T-helper 2 cell treated with Interferon-gamma antibody and Interleukin-4, amounts not matched to agents 5 μg/mL and 100 μg/mL, for 36 hours (primary cell): ENCODE measurements at regions not wholly inside any gene's neighbourhood (a gene's known extent, or its start where the extent isn't known, plus 50 kb on each side); places are given as distances from the start of the nearest gene placed in this dataset.
"Not testable (repeated sequence)": the region's sequence is repeated elsewhere in the genome, so short reads cannot be mapped to it uniquely, and the experiment has no call there.

Experiments
- DNase-seq: peaks from one replicate; pipeline ENCODE4 v3.0.0; 2021; ENCODE audit warnings: low spot score
- H3K27ac Mint-ChIP-seq: one replicate; pipeline ENCODE4 v1.8.0; 2021; ENCODE audit warnings: mild to moderate bottlenecking, mixed read lengths
- H3K27me3 Mint-ChIP-seq: one replicate; pipeline ENCODE4 v1.8.0; 2021; ENCODE audit warnings: low read depth, mixed read lengths
- H3K36me3 Mint-ChIP-seq: one replicate; pipeline ENCODE4 v1.8.0; 2021; ENCODE audit warnings: low read depth, mixed read lengths
- H3K4me1 Mint-ChIP-seq: one replicate; pipeline ENCODE4 v1.8.0; 2021; ENCODE audit warnings: low read depth, mixed read lengths
- H3K4me3 Mint-ChIP-seq: one replicate; pipeline ENCODE4 v1.8.0; 2022; ENCODE audit warnings: mild to moderate bottlenecking, moderate library complexity, mixed read lengths
- H3K9me3 Mint-ChIP-seq: one replicate; pipeline ENCODE4 v1.8.0; 2021; ENCODE audit warnings: mixed read lengths

DNA sequence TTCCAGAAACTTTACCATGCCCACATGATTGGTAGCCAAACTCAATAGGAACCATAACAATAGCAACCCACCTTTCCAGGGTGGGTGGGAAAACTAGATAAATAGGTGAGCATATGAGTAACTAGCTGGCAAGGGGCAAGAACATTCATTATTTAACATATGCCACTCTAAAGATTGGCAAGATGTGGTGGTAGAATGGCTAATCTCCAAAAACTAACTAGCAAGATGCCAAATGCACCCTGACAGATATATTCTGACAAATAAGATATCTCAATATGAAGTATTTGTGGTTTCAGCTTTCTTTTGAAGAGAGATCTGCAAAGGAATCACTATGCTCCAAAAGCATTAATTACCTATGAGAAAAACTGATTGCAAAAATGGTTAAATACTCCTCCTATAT, 895.6 kb downstream of the TLE1 start:
- no peak overlapping the region for H3K4me3 Mint-ChIP-seq

GRCh38 chr9:80792726-80793125, 896.6 kb downstream of the TLE1 start:
- Mint-ChIP-seq H3K4me3 (no peak overlapping the region), H3K9me3 (peaks cover 24% of the 10 kb centered on the region), H3K27ac (no peak overlapping the region), H3K4me1 (no peaks in the 10 kb centered on the region), H3K36me3 (no peaks in the 10 kb centered on the region), H3K27me3 (no peaks in the 10 kb centered on the region)
- no peak for DNase-seq

More for the DNA sequence above, 895.6 kb downstream of the TLE1 start:
- H3K36me3 Mint-ChIP-seq = no peaks in the 10 kb centered on the region
- no peak overlapping the region for H3K27ac Mint-ChIP-seq
- H3K27me3 Mint-ChIP-seq = no peaks in the 10 kb centered on the region
- DNase-seq = no peak
- H3K4me1 Mint-ChIP-seq = no peaks in the 10 kb centered on the region
- peaks cover 20% of the 10 kb centered on the region for H3K9me3 Mint-ChIP-seq

- Mint-ChIP-seq H3K36me3 (no peaks in the 10 kb centered on the region), H3K4me1 (no peaks in the 10 kb centered on the region), H3K4me3 (no peak overlapping the region), H3K27me3 (no peaks in the 10 kb centered on the region), H3K27ac (no peak overlapping the region), H3K9me3 (peaks cover 24% of the 10 kb centered on the region)
- DNase-seq = no peak
Observed at GRCh38 chr9:80791836-80792235, 897.5 kb downstream of the TLE1 start.

- no peak overlapping the region for H3K4me3 Mint-ChIP-seq
- H3K27me3 Mint-ChIP-seq = no peaks in the 10 kb centered on the region
- peaks cover 21% of the 10 kb centered on the region for H3K9me3 Mint-ChIP-seq
- no peak for DNase-seq
- H3K4me1 Mint-ChIP-seq = no peaks in the 10 kb centered on the region
- H3K27ac Mint-ChIP-seq = no peak overlapping the region
- no peaks in the 10 kb centered on the region for H3K36me3 Mint-ChIP-seq
Observed at GRCh38 chr9:80790764-80791163, 898.6 kb downstream of the TLE1 start.

DNA sequence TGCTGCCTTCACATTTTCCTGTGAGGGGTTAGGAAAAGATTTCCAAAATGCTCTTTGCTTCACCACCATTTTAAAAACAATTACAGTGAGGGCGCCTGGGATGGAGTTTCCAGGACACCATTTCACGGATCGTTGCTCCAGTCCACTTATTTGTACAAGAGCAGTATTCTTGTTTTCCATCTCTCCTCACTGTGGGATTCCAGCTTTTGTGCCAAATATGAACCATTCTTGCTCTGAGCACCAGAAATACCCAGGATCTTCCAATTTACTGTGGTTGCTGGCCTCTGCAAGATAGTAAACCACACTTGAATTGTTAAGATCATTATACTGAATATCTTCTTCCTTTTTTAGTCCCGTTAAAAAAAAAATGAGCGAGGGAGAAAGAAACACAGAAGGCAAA, 899.5 kb downstream of the TLE1 start:
- Mint-ChIP-seq H3K27me3 (no peaks in the 10 kb centered on the region), H3K36me3 (no peaks in the 10 kb centered on the region), H3K4me3 (no peak overlapping the region), H3K27ac (no peak overlapping the region), H3K4me1 (no peaks in the 10 kb centered on the region), H3K9me3 (peaks cover 18% of the 10 kb centered on the region)
- DNase-seq = no peak

DNA sequence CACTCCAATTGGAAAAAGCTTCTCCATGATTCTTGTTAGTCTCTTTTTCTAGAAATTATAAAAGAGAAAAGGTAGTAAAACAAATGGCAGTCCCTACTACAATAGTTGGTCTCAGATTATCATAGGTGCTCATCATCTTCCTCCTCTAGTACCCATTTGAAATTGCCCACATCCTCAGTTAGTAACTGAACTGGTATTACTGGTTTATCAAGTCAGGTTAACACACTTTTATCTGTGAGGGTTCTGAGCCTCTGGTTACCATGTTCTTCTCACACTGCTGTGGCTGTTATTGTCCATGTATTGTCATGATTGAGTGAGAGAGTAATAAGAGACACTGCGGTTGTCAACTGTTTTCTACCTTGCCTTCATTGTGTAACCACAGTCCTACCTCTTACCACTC, 901.7 kb downstream of the TLE1 start:
- no peaks in the 10 kb centered on the region for H3K27me3 Mint-ChIP-seq
- no peaks in the 10 kb centered on the region for H3K4me1 Mint-ChIP-seq
- no peak overlapping the region for H3K4me3 Mint-ChIP-seq
- no peak overlapping the region for H3K27ac Mint-ChIP-seq
- no peak for DNase-seq
- H3K9me3 Mint-ChIP-seq = peaks cover 15% of the 10 kb centered on the region
- no peaks in the 10 kb centered on the region for H3K36me3 Mint-ChIP-seq

- H3K36me3 Mint-ChIP-seq = no peaks in the 10 kb centered on the region
- no peaks in the 10 kb centered on the region for H3K4me1 Mint-ChIP-seq
- DNase-seq = no peak
- H3K27ac Mint-ChIP-seq = no peak overlapping the region
- H3K27me3 Mint-ChIP-seq = no peaks in the 10 kb centered on the region
- no peak overlapping the region for H3K4me3 Mint-ChIP-seq
- peaks cover 16% of the 10 kb centered on the region for H3K9me3 Mint-ChIP-seq
Observed at GRCh38 chr9:80784647-80785046, 904.7 kb downstream of the TLE1 start.

GRCh38 chr9:80775971-80776370, 913.4 kb downstream of the TLE1 start:
- Mint-ChIP-seq H3K9me3 (peaks cover 8% of the 10 kb centered on the region), H3K27ac (no peak overlapping the region), H3K4me1 (no peaks in the 10 kb centered on the region), H3K36me3 (no peaks in the 10 kb centered on the region), H3K4me3 (no peak overlapping the region), H3K27me3 (no peaks in the 10 kb centered on the region)
- no peak for DNase-seq

DNA sequence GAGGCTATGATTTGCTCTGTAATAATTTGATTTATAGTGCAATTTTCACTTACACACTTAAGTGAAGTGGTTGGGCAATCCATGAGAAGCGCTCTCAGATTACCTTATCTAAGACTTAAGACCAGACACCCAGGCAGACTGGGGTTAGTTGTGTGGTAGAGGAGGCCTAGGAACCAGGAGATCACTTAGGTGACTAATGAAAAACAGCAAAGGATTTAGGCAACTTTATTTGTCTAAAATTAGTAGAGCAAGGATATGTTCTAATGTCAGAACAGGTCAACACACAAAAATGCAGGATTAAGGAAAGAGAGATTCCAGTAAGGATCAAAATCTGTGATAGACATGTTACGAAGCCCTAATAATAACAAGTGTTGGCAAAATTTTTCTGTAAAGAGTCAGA, 913.8 kb downstream of the TLE1 start:
- DNase-seq = no peak
- no peaks in the 10 kb centered on the region for H3K4me1 Mint-ChIP-seq
- peaks cover 8% of the 10 kb centered on the region for H3K9me3 Mint-ChIP-seq
- no peak overlapping the region for H3K4me3 Mint-ChIP-seq
- H3K27ac Mint-ChIP-seq = no peak overlapping the region
- H3K36me3 Mint-ChIP-seq = no peaks in the 10 kb centered on the region
- no peaks in the 10 kb centered on the region for H3K27me3 Mint-ChIP-seq

DNA sequence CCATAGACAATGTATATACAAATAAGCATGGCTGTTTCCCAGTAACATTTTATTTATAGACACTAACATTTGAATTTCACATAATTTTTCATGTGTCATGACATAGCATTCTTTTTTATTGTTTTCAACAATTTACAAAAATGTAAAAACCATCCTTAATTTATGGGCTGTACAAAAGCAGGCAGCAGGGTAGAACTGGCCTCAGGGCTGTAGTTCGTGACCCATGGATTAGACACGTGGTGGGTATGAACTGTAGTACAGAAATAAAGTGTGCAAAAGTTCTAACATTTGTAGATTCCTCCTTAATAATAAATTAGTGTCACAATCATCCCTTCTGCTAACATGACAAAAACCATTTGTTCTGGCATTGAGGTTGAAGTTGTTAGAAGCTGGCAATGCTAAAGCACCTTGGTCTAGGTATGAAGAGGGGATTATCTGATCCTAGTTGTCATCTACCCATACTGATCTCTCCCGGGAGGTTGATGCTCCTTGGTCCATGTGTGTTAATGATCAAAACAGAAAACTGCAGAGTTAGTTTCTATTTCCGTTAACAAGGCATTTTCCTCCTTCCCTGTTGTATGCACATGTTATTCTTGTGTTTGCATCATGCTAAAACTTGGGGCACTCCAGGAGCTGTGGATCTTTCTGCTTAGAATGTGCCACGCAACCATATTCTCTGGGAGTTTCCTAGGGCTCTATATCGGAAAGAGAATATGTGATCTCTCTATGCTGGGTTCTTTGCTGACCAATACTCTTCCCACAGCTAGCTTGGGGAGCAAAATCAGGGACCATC, 917.6 kb downstream of the TLE1 start:
- Mint-ChIP-seq H3K4me1 (no peaks in the 10 kb centered on the region), H3K9me3 (peaks cover 12% of the 10 kb centered on the region), H3K4me3 (no peak overlapping the region), H3K27ac (no peak overlapping the region), H3K36me3 (no peaks in the 10 kb centered on the region), H3K27me3 (no peaks in the 10 kb centered on the region)
- no peak for DNase-seq

- no peaks in the 10 kb centered on the region for H3K36me3 Mint-ChIP-seq
- peaks cover 22% of the 10 kb centered on the region for H3K9me3 Mint-ChIP-seq
- DNase-seq = no peak
- no peaks in the 10 kb centered on the region for H3K27me3 Mint-ChIP-seq
- no peak overlapping the region for H3K4me3 Mint-ChIP-seq
- H3K4me1 Mint-ChIP-seq = no peaks in the 10 kb centered on the region
- H3K27ac Mint-ChIP-seq = no peak overlapping the region
Observed at GRCh38 chr9:80763536-80763935, 925.8 kb downstream of the TLE1 start.

DNA sequence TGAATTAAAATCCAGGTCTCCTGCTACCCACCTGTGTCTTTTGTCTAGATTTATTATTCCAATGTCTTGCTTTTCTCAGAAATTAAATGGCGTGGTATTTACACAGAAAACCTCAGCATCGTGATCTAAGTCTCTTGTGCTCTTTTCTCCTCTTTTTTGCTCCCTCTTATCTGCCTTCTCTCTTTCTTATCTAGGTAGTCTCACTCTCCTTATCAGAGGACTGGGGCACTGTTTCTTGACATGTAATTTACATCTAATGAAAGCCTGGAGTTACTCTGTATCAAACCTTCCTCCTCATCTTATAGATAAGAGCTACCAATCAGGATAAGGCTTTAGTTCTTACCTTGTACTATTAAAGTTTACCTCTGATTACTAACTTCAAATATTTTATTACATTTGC, 933.8 kb downstream of the TLE1 start:
- Mint-ChIP-seq H3K4me1 (no peaks in the 10 kb centered on the region), H3K4me3 (no peak overlapping the region), H3K27ac (no peak overlapping the region), H3K27me3 (no peaks in the 10 kb centered on the region), H3K9me3 (peaks cover 11% of the 10 kb centered on the region), H3K36me3 (no peaks in the 10 kb centered on the region)
- DNase-seq = no peak

DNA sequence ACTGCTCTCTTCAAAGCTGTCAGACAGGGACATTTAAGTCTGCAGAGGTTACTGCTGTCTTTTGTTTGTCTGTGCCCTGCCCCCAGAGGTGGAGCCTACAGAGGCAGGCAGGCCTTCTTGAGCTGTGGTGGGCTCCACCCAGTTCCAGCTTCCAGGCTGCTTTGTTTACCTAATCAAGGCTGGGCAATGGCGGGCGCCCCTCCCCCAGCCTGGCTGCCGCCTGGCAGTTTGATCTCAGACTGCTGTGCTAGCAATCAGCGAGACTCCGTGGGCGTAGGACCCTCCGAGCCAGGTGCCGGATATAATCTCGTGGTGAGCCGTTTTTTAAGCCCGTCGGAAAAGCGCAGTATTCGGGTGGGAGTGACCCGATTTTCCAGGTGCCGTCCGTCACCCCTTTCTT, 942.3 kb downstream of the TLE1 start:
- H3K36me3 Mint-ChIP-seq, DNase-seq, H3K27ac Mint-ChIP-seq, H3K27me3 Mint-ChIP-seq, H3K4me1 Mint-ChIP-seq, H3K4me3 Mint-ChIP-seq, H3K9me3 Mint-ChIP-seq: not testable (repeated sequence)

GRCh38 chr9:80732506-80732905, 956.8 kb downstream of the TLE1 start:
- Mint-ChIP-seq H3K27ac (no peak overlapping the region), H3K4me3 (no peak overlapping the region), H3K36me3 (no peaks in the 10 kb centered on the region), H3K4me1 (no peaks in the 10 kb centered on the region), H3K27me3 (no peaks in the 10 kb centered on the region), H3K9me3 (peaks cover 20% of the 10 kb centered on the region)
- DNase-seq = no peak

DNA sequence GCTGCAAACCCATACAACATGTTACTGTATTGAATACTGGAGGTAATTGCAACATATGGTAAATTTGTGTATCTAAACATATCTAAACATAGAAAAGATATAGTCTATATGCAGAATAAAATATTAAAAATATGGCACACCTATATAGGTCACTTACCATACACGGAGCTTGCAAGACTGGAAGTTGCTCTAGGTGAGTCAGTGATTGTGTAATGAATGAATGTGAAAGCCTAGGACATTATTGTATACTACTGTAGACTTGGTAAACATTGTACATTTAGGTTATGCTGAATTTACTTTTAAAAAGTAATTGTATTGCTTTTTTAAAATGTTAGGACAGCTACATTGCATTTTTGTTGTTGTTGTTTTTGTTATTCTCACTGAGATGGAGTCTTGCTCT, 968.8 kb downstream of the TLE1 start:
- Mint-ChIP-seq H3K4me1 (no peaks in the 10 kb centered on the region), H3K9me3 (peaks cover 44% of the 10 kb centered on the region), H3K4me3 (no peak overlapping the region), H3K36me3 (no peaks in the 10 kb centered on the region), H3K27me3 (no peaks in the 10 kb centered on the region), H3K27ac (no peak overlapping the region)
- no peak for DNase-seq
